ENCODE measurements at regions not wholly inside any gene's neighbourhood (a gene's known extent, or its start where the extent isn't known, plus 50 kb on each side); places are given as distances from the start of the nearest gene placed in this dataset.

DNA sequence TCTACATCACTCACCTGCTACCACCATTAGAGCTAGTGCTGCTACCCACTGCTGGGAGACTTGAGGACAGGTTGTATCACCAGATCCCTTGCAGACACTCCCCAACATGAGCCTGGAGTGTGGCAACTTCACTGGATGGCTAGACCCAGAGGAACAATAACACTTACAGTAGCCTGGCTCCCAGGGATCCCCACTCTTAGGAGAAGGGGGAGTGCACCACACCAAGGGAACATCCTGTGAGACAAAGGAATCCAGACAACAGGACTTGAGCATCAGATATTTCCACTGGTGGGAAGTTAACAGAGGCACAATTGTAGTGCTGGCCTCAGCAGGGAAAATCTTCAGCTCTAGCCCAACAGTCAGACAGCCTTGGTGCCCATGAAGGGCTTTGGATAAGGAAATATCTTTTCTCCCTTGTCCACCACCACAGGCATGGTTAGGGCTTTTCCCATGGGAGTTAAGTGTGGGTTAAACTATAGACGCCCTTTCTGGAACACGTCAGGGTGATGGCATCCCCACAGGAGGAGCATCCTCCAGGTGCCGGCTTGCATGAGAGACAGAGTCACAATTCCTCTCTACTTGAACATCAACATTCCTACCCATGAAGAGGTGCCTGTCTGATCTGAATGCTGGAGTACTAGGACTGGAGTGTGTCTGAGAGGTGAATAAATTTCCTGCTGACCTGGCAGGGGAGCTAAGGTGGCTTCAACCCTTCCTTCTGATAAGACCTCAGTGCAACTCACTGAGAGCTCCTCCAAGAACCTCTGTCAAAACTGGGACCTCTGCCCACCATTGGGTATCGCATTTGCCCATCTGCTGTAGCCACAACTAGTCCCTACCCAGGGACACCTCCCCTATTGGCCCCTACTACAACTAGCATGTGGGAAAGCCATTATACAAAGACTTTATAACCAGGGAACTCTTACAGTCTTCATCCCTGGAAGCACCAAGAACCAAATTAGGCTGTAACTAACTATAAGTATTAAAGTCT is 55.4 kb upstream of the SIRPG start:
- DNase-seq (ENCODE audit: low read depth in 2 of 2): no peak

DNA sequence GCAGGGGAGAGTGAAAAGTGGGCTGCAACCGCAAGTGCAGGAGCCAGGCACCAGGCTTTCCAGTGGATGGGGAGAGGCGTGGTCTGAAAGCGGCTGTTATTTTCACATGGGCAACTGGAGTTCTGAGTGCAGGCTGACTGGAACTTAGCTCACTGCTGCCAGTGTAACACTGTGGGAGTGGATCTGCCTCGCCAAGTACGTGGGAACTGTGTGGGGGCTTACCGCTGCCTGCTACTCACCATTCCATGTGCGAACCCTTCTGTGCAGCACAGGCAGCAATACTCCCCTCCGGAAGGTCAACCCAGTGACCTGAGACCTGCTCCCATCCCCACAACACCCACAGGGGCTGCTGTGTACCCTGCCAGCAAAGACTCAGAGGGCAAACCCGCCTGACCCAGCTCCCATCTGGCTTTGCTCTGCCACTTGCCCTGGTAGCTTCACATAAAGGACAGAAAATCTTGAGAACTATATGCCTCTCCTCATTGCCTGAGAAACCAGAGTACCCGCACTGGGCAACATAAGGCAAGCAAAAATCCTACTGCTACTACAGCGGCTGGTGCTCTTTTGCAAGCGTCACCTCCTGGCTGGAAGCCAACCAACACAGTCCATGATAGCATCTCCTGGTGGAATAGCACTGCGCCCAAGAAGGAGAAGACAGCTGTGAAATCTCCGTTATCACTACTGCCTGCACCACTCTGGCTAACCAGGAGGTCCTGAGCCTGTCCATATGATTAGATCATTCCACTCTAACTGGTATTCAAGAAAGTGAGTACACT is 54.4 kb upstream of the SIRPG start:
- no peak for DNase-seq (ENCODE audit: low read depth in 2 of 2)

DNA sequence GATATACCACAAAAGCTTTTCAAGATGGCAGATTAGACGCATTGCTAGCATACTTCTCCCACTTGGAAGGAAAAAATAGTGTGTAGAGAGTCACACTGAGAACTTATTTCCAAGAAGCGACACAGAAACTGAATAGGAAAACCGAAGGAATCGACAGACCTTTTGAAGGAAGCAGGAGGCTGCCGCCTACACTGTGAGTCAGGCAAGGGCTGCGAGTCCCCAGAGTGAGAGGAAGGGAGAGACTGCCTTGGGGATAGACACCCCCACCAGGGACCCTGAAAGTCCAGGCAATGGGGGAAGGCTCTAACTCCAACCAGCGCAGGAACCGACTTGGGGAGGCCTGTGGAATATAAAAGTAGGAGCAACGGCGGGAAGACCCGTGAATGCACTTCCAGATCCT is 53.7 kb upstream of the SIRPG start:
- DNase-seq (ENCODE audit: low read depth in 2 of 2): no peak

DNA sequence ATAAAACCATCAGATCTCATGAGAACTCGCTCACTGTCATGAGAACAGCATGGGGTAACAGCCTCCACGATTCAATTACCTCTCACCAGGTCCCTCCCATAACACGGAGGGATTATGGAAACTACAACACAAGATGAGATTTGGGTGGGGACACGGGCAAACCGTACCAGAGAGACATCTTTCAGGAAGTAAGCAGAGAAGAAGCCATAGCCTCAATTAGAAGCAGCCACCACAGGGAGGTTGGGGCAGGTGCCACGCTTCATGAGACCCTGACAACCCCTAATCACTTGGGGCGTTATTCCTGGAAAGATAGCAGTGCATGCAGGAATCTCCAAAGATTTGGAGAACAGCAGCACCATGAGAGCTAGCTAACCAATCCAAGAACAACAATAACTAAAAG is 52.9 kb upstream of the SIRPG start:
- no peak for DNase-seq (ENCODE audit: low read depth in 2 of 2)

DNA sequence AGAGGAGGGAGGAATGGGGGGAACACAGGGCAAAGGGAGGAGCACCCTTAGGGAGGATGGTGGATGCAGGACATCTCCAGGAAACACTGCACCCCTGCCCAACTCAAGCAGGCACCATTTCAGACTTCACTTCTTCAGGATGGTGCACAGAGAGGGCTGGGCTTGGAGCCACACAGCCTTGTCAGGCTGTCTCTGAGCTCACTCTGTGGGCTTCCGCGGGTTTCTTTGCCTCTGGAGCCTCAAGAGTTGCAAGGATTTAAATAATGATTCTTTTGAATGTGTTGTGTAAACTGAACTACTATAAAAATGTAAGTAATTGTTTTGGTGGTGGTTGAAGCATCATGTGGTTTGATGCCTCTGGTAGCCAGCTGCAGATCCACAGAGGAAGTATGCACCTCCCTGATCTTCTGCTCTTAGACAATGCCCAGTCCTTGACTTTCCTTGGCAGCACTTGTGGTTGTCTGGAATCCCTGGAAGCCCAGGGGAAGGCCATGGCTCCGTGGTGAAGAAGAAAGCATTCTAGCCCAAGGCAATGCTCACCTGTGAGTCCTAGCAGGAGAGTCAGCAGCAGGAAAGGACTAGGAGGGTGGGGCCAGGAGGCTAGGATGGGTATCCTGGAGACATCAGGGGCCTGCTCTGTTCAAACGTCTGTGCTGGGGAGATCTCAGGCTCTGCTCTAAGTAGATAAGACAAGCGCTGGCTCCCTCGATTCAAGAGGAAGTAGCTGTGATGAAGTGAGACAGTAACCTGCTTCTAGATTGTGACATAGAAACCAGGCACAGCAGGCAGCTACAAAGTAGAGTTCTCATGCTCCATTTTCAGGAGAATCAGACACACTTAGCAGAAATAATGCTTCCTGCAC is 50.2 kb upstream of the SIRPG start:
- no peak for DNase-seq (ENCODE audit: low read depth in 2 of 2)

All from stimulated activated CD4-positive, alpha-beta T cell treated with anti-CD3 and anti-CD28 coated beads, Interleukin-1b, Interleukin-23, amount 100 ng/mL, for 4 hours (primary cell).